Endodermal cell (in vitro differentiated cells): ENCODE measurements at regions not wholly inside any gene's neighbourhood (a gene's known extent, or its start where the extent isn't known, plus 50 kb on each side); places are given as distances from the start of the nearest gene placed in this dataset.

Experiments
- DNase-seq: peaks from one replicate; pipeline ENCODE4 v3.0.0-alpha.2; 2017
- H3K27ac ChIP-seq: 2 replicates; pipeline ENCODE4 v1.5.1; 2013; ENCODE audit warnings: mild to moderate bottlenecking, low read depth, low read length, moderate library complexity
- H3K27me3 ChIP-seq: 2 replicates; pipeline ENCODE4 v1.6.1; 2013; ENCODE audit warnings: mild to moderate bottlenecking, low read length, moderate library complexity; ENCODE audit not compliant: insufficient read depth, control insufficient read depth, poor library complexity, severe bottlenecking
- H3K36me3 ChIP-seq: 2 replicates; pipeline ENCODE4 v1.7.0; 2013; ENCODE audit warnings: mild to moderate bottlenecking, low read length, moderate library complexity; ENCODE audit not compliant: control insufficient read depth, insufficient read depth
- H3K4me1 ChIP-seq: one replicate; pipeline ENCODE4 v1.7.0; 2013; ENCODE audit warnings: low read length; ENCODE audit not compliant: control insufficient read depth, insufficient read depth
- H3K4me3 ChIP-seq: 2 replicates; pipeline ENCODE4 v1.5.1; 2013; ENCODE audit warnings: mild to moderate bottlenecking, low read length, moderate library complexity
- H3K9ac ChIP-seq: 2 replicates; pipeline ENCODE4 v1.6.1; 2013; ENCODE audit warnings: mild to moderate bottlenecking, low read length, moderate library complexity; ENCODE audit not compliant: poor library complexity, severe bottlenecking; ENCODE audit errors: extremely low read depth
- H3K9me3 ChIP-seq: 2 replicates; pipeline ENCODE4 v1.6.1; 2013; ENCODE audit warnings: mild to moderate bottlenecking, low read length, moderate library complexity; ENCODE audit not compliant: control insufficient read depth
- H3K27ac Mint-ChIP-seq: 2 replicates; pipeline ENCODE4 v1.8.0; 2020; ENCODE audit warnings: mixed read lengths
- H3K27me3 Mint-ChIP-seq: 2 replicates; pipeline ENCODE4 v1.8.0; 2021; ENCODE audit warnings: mild to moderate bottlenecking, mixed read lengths; ENCODE audit not compliant: insufficient read depth
- H3K36me3 Mint-ChIP-seq: 2 replicates; pipeline ENCODE4 v1.8.0; 2020; ENCODE audit warnings: low read depth, mixed read lengths
- H3K4me1 Mint-ChIP-seq: 2 replicates; pipeline ENCODE4 v1.8.0; 2020; ENCODE audit warnings: mixed read lengths
- H3K4me3 Mint-ChIP-seq: 2 replicates; pipeline ENCODE4 v1.8.0; 2020; ENCODE audit warnings: mild to moderate bottlenecking, moderate library complexity, mixed read lengths
- H3K9me3 Mint-ChIP-seq: 2 replicates; pipeline ENCODE4 v1.8.0; 2020; ENCODE audit warnings: mild to moderate bottlenecking, mixed read lengths
- WGBS, 2 experiments: methylation state at CpG; one replicate each; pipeline versions ENCODE4 v1.1.5 to v1.1.7; 2013; ENCODE audit warnings: missing lambda C conversion rate in 2 of 2, mixed read lengths in 1 of 2; ENCODE audit not compliant: insufficient coverage in 1 of 2, insufficient read length in 1 of 2; 5-methylcytosine and 5-hydroxymethylcytosine counted together
- TF ChIP-seq, protein P1 (sequence below): fragments of 200-600 bp; sonication (generic); conservative IDR thresholded peaks from 2 replicates; pipeline ENCODE4 v1.5.0; 2021; ENCODE audit warnings: antibody characterized with exemption, mild to moderate bottlenecking

DNA sequence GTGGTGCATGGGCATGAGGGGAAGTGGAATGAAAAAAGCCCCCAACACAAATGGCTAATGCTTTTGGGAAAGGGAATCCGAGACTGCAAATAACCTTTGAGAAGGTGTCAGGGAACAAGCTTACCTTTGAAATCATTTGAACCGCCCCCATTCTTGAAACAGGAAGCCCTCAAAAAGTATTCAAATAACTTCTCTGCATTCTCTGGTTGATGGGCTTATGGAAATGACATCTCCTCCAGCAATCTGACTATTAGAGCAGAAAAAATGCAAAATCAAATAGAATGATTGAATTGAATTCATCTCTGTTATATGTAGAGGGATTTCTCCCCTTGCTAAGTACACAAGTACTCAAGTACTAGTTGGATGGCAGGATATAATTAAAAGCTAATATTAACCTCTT is 409.9 kb downstream of the TMEM135 start:
- Mint-ChIP-seq H3K9me3 (no peaks in the 10 kb centered on the region), H3K4me3 (no peak overlapping the region), H3K27me3 (no peaks in the 10 kb centered on the region), H3K27ac (no peak overlapping the region), H3K4me1 (peaks cover 3% of the 10 kb centered on the region), H3K36me3 (no peaks in the 10 kb centered on the region)
- H3K27ac ChIP-seq: no peak overlapping the region
- H3K9me3 ChIP-seq: no peaks in the 10 kb centered on the region
- no peak overlapping the region for H3K9ac ChIP-seq
- no peaks in the 10 kb centered on the region for H3K27me3 ChIP-seq
- WGBS, 2 experiments: 93 to 97% methylated on average over 2 of the region's 2 CpGs
- TF ChIP-seq, protein P1, sequence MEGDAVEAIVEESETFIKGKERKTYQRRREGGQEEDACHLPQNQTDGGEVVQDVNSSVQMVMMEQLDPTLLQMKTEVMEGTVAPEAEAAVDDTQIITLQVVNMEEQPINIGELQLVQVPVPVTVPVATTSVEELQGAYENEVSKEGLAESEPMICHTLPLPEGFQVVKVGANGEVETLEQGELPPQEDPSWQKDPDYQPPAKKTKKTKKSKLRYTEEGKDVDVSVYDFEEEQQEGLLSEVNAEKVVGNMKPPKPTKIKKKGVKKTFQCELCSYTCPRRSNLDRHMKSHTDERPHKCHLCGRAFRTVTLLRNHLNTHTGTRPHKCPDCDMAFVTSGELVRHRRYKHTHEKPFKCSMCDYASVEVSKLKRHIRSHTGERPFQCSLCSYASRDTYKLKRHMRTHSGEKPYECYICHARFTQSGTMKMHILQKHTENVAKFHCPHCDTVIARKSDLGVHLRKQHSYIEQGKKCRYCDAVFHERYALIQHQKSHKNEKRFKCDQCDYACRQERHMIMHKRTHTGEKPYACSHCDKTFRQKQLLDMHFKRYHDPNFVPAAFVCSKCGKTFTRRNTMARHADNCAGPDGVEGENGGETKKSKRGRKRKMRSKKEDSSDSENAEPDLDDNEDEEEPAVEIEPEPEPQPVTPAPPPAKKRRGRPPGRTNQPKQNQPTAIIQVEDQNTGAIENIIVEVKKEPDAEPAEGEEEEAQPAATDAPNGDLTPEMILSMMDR: no peak
- no peaks in the 10 kb centered on the region for H3K36me3 ChIP-seq
- H3K4me1 ChIP-seq: no peaks in the 10 kb centered on the region
- H3K4me3 ChIP-seq: no peak overlapping the region
- no peak for DNase-seq

GRCh38 chr11:87444993-87445392 is 407.3 kb downstream of the TMEM135 start:
- no peak overlapping the region for H3K27ac ChIP-seq
- TF ChIP-seq, protein P1: no peak
- no peak for DNase-seq
- Mint-ChIP-seq H3K9me3 (no peaks in the 10 kb centered on the region), H3K4me1 (peaks cover 3% of the 10 kb centered on the region), H3K36me3 (no peaks in the 10 kb centered on the region), H3K4me3 (no peak overlapping the region), H3K27ac (no peak overlapping the region), H3K27me3 (no peaks in the 10 kb centered on the region)
- H3K36me3 ChIP-seq: no peaks in the 10 kb centered on the region
- H3K9me3 ChIP-seq: no peaks in the 10 kb centered on the region
- H3K9ac ChIP-seq: no peak overlapping the region
- no peaks in the 10 kb centered on the region for H3K4me1 ChIP-seq
- no peaks in the 10 kb centered on the region for H3K27me3 ChIP-seq
- H3K4me3 ChIP-seq: no peak overlapping the region
- 100% methylated on average over 1 of the region's 1 CpG for WGBS, 2 experiments

GRCh38 chr11:87443707-87444106 is 406.0 kb downstream of the TMEM135 start:
- H3K4me1 Mint-ChIP-seq: peaks cover 3% of the 10 kb centered on the region
- H3K4me3 Mint-ChIP-seq: no peak overlapping the region
- Histone ChIP-seq H3K9ac (no peak overlapping the region), H3K4me1 (no peaks in the 10 kb centered on the region), H3K27me3 (no peaks in the 10 kb centered on the region), H3K4me3 (no peak overlapping the region), H3K27ac (no peak overlapping the region), H3K36me3 (no peaks in the 10 kb centered on the region), H3K9me3 (no peaks in the 10 kb centered on the region)
- no peaks in the 10 kb centered on the region for H3K9me3 Mint-ChIP-seq
- no peaks in the 10 kb centered on the region for H3K36me3 Mint-ChIP-seq
- H3K27me3 Mint-ChIP-seq: no peaks in the 10 kb centered on the region
- TF ChIP-seq, protein P1: no peak
- H3K27ac Mint-ChIP-seq: no peak overlapping the region
- WGBS, 2 experiments: 95 to 100% methylated on average over 2 of the region's 2 CpGs
- DNase-seq: no peak
